ENCODE measurements at regions not wholly inside any gene's neighbourhood (a gene's known extent, or its start where the extent isn't known, plus 50 kb on each side); places are given as distances from the start of the nearest gene placed in this dataset.

DNA sequence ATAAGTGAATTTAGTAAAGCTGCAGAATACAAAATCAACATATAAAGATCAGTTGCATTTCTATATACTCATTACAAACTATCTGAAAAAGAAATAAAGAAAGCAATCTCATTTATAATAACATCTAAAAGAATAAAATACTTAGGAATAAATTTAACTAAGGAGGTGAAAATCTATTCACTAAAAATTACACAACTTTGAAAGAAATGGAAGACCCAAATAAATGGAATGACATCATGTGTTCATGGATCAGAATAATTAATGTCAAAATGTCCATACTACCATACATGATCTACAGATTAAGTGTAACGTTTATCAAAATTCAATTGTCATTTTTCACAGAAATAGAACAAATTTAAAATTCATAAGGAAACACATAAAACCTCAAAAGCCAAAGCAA lies 194.9 kb downstream of the TINAG start:
- 68 to 70% methylated on average over 1 of the region's 1 CpG for WGBS, 2 donors
- no peak overlapping the region for H3K27ac ChIP-seq
- H3K4me3 ChIP-seq = no peak overlapping the region
- no peaks in the 10 kb centered on the region for H3K36me3 ChIP-seq (ENCODE audit: low read depth, missing control alignments)
- H3K27me3 ChIP-seq = no peaks in the 10 kb centered on the region
- H3K4me1 ChIP-seq = no peaks in the 10 kb centered on the region
- H3K9me3 ChIP-seq = no peaks in the 10 kb centered on the region
- intact Hi-C loops (cut with DNase I; ENCODE audit: low total_unique reads) = no loop called here
- TF ChIP-seq POLR2A (IDR thresholded peaks at IDR 0.05) = no peak
- no peak for TF ChIP-seq CTCF (IDR thresholded peaks at IDR 0.05)
- no peak for DNase-seq

GRCh38 chr6:54515013-54515412 lies 206.8 kb downstream of the TINAG start:
- no peaks in the 10 kb centered on the region for H3K4me1 ChIP-seq
- H3K9me3 ChIP-seq = no peaks in the 10 kb centered on the region
- no peaks in the 10 kb centered on the region for H3K36me3 ChIP-seq (ENCODE audit: low read depth, missing control alignments)
- intact Hi-C loops (cut with DNase I; ENCODE audit: low total_unique reads) = no loop called here
- DNase-seq = no peak
- WGBS, 2 donors = 49 to 59% methylated on average over 2 of the region's 2 CpGs
- no peak overlapping the region for H3K27ac ChIP-seq
- no peaks in the 10 kb centered on the region for H3K27me3 ChIP-seq
- TF ChIP-seq CTCF (IDR thresholded peaks at IDR 0.05) (no peak), POLR2A (IDR thresholded peaks at IDR 0.05) (no peak)
- no peak overlapping the region for H3K4me3 ChIP-seq

- DNase-seq = no peak
- H3K27ac ChIP-seq = no peak overlapping the region
- intact Hi-C loops (cut with DNase I; ENCODE audit: low total_unique reads) = no loop called here
- H3K4me3 ChIP-seq = no peak overlapping the region
- H3K4me1 ChIP-seq = no peaks in the 10 kb centered on the region
- no peaks in the 10 kb centered on the region for H3K9me3 ChIP-seq
- H3K36me3 ChIP-seq (ENCODE audit: low read depth, missing control alignments) = no peaks in the 10 kb centered on the region
- H3K27me3 ChIP-seq = no peaks in the 10 kb centered on the region
- WGBS, 2 donors = 83 to 91% methylated on average over 1 of the region's 1 CpG
- TF ChIP-seq CTCF (IDR thresholded peaks at IDR 0.05) (no peak), POLR2A (IDR thresholded peaks at IDR 0.05) (no peak)
Measured at GRCh38 chr6:54515713-54516112, 207.5 kb downstream of the TINAG start.

DNA sequence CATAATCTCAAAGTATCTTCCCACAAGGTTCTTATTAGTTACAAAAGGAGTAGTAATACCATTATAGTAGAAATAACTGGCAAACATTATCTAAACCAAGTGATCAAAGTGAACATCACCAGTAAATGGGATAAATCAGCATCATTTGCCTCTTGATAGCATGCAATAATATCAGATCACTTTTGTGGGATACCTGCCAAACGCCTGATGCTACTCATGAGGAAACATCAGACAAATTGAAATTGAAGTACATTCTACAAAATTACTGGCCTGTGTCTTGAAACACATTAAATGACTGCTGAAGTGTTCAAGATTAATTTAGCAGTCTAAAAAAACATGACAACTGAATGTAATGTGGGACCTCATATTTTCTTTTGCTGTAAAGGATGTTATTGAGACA lies 208.1 kb downstream of the TINAG start:
- H3K4me1 ChIP-seq = no peaks in the 10 kb centered on the region
- intact Hi-C loops (cut with DNase I; ENCODE audit: low total_unique reads) = no loop called here
- no peak overlapping the region for H3K4me3 ChIP-seq
- 72 to 78% methylated on average over 1 of the region's 1 CpG for WGBS, 2 donors
- no peak overlapping the region for H3K27ac ChIP-seq
- H3K27me3 ChIP-seq = no peaks in the 10 kb centered on the region
- DNase-seq = no peak
- no peaks in the 10 kb centered on the region for H3K9me3 ChIP-seq
- H3K36me3 ChIP-seq (ENCODE audit: low read depth, missing control alignments) = no peaks in the 10 kb centered on the region
- no peak for TF ChIP-seq POLR2A (IDR thresholded peaks at IDR 0.05)
- no peak for TF ChIP-seq CTCF (IDR thresholded peaks at IDR 0.05)

- Histone ChIP-seq H3K4me3 (no peak overlapping the region), H3K36me3 (ENCODE audit: low read depth, missing control alignments) (no peaks in the 10 kb centered on the region), H3K4me1 (no peaks in the 10 kb centered on the region), H3K27me3 (no peaks in the 10 kb centered on the region), H3K27ac (no peak overlapping the region), H3K9me3 (no peaks in the 10 kb centered on the region)
- intact Hi-C loops (cut with DNase I; ENCODE audit: low total_unique reads) = no loop called here
- WGBS, 2 donors = 63 to 79% methylated on average over 3 of the region's 3 CpGs
- DNase-seq = no peak
- TF ChIP-seq CTCF (IDR thresholded peaks at IDR 0.05) = no peak
- TF ChIP-seq POLR2A (IDR thresholded peaks at IDR 0.05) = no peak
Measured at GRCh38 chr6:54519161-54519560, 210.9 kb downstream of the TINAG start.
